ENCODE measurements at regions not wholly inside any gene's neighbourhood (a gene's known extent, or its start where the extent isn't known, plus 50 kb on each side); places are given as distances from the start of the nearest gene placed in this dataset.

GRCh38 chr11:16685914-16686313, 52.5 kb upstream of the C11orf58 start:
- TF ChIP-seq CTCF (IDR thresholded peaks at IDR 0.05; ENCODE audit: low read depth, low read length, missing input control) (no peak), YY1 (IDR thresholded peaks at IDR 0.05) (no peak), RXRA (IDR thresholded peaks at IDR 0.05) (no peak), JUND (IDR thresholded peaks at IDR 0.05) (no peak), RAD21 (IDR thresholded peaks at IDR 0.05) (no peak), ATF3 (IDR thresholded peaks at IDR 0.05) (no peak), FOXA1 (IDR thresholded peaks at IDR 0.05) (no peak), EGR1 (IDR thresholded peaks at IDR 0.05; ENCODE audit: low read depth in 2 of 2) (no peak), GABPA (IDR thresholded peaks at IDR 0.05 in 1 of 2, conservative IDR thresholded peaks at IDR 0.05 in 1 of 2) (no peak)
- H3K4me1 ChIP-seq (ENCODE audit: control insufficient read depth in 4 of 4, insufficient read depth in 4 of 4, low read length in 3 of 4), result no peaks in the 10 kb centered on the region
- no peaks in the 10 kb centered on the region for H3K27me3 ChIP-seq (ENCODE audit: control insufficient read depth in 4 of 4, insufficient read depth in 4 of 4, low read length in 3 of 4)
- no peak overlapping the region for H3K9ac ChIP-seq (ENCODE audit: low read depth in 1 of 2, low read length in 2 of 2)
- H3K36me3 ChIP-seq (ENCODE audit: control insufficient read depth in 4 of 4, insufficient read depth in 3 of 4, low read depth in 1 of 4, low read length in 3 of 4), result no peaks in the 10 kb centered on the region
- no peak overlapping the region for H3K27ac ChIP-seq (ENCODE audit: low read depth in 1 of 2, low read length in 2 of 2)
- 92% methylated on average over 2 of the region's 2 CpGs for WGBS
- H3K9me3 ChIP-seq (ENCODE audit: control insufficient read depth in 4 of 4, low read length in 3 of 4), result no peaks in the 10 kb centered on the region
- no peak for DNase-seq (ENCODE audit: low spot score)
- H3K4me3 ChIP-seq (ENCODE audit: low read depth in 1 of 3, low read length in 3 of 3), result no peak overlapping the region

GRCh38 chr11:16678466-16679116, 59.9 kb upstream of the C11orf58 start:
- Histone ChIP-seq H3K36me3 (ENCODE audit: control insufficient read depth in 4 of 4, insufficient read depth in 3 of 4, low read depth in 1 of 4, low read length in 3 of 4) (no peaks in the 10 kb centered on the region), H3K27ac (ENCODE audit: low read depth in 1 of 2, low read length in 2 of 2) (no peak overlapping the region), H3K4me3 (ENCODE audit: low read depth in 1 of 3, low read length in 3 of 3) (no peak overlapping the region), H3K27me3 (ENCODE audit: control insufficient read depth in 4 of 4, insufficient read depth in 4 of 4, low read length in 3 of 4) (no peaks in the 10 kb centered on the region), H3K4me1 (ENCODE audit: control insufficient read depth in 4 of 4, insufficient read depth in 4 of 4, low read length in 3 of 4) (no peaks in the 10 kb centered on the region), H3K9ac (ENCODE audit: low read depth in 1 of 2, low read length in 2 of 2) (no peak overlapping the region), H3K9me3 (ENCODE audit: control insufficient read depth in 4 of 4, low read length in 3 of 4) (no peaks in the 10 kb centered on the region)
- 66% methylated on average over 7 of the region's 7 CpGs for WGBS
- DNase-seq (ENCODE audit: low spot score), result no peak
- TF ChIP-seq HNF4A (conservative IDR thresholded peaks at IDR 0.05) (no peak), RAD21 (IDR thresholded peaks at IDR 0.05) (no peak), ZBTB33 (IDR thresholded peaks at IDR 0.05) (no peak), MAX (IDR thresholded peaks at IDR 0.05) (no peak), GABPA (IDR thresholded peaks at IDR 0.05 in 1 of 2, conservative IDR thresholded peaks at IDR 0.05 in 1 of 2) (no peak), FOXA1 (IDR thresholded peaks at IDR 0.05) (no peak), REST (IDR thresholded peaks at IDR 0.05) (no peak), TAF1 (conservative IDR thresholded peaks at IDR 0.05) (no peak), CTCF (IDR thresholded peaks at IDR 0.05; ENCODE audit: low read depth, low read length, missing input control) (no peak), FOXA2 (IDR thresholded peaks at IDR 0.05) (no peak), RXRA (IDR thresholded peaks at IDR 0.05) (no peak), EGR1 (IDR thresholded peaks at IDR 0.05; ENCODE audit: low read depth in 2 of 2) (no peak), NR2F2 (IDR thresholded peaks at IDR 0.05) (no peak), SP1 (IDR thresholded peaks at IDR 0.05) (no peak), ATF3 (IDR thresholded peaks at IDR 0.05) (no peak), JUND (IDR thresholded peaks at IDR 0.05) (no peak)
